HepG2 (cell line): ENCODE measurements at regions not wholly inside any gene's neighbourhood (a gene's known extent, or its start where the extent isn't known, plus 50 kb on each side); places are given as distances from the start of the nearest gene placed in this dataset.

Experiments used
- ATAC-seq: fragments of 200-7000 bp; cut with Tn5 transposase; 3 replicates; pipeline ENCODE4 v1.9.1; 2020; ENCODE audit warnings: mild to moderate bottlenecking, moderate library complexity
- BruUV-seq: library from RNA; stranded (reverse); fragments of 400-500 nt; replicated peaks from 2 replicates; lab custom pipeline; 2021; lab: Mats Ljungman, UMichigan
- CTCF ChIA-PET: fragments of 300-600 bp; formaldehyde crosslinking; extraction: SDS; loops from one replicate; lab custom pipeline; 2021; ENCODE audit warnings: low total read pairs, inconsistent platforms, low intra/inter-chr PET ratio; lab: Yijun Ruan, JAX
- POLR2A ChIA-PET: fragments of 350-600 bp; sonication (Branson Sonifier 250); formaldehyde crosslinking; loops from one replicate; lab custom pipeline; 2020; ENCODE audit warnings: antibody characterized with exemption, inconsistent platforms; lab: Yijun Ruan, JAX
- DNase-seq: peaks from one replicate; pipeline ENCODE4 v3.0.0-alpha.2; 2015; ENCODE audit warnings: low spot score
- FAIRE-seq: peaks from 3 replicates; lab custom pipeline; 2011; peaks lifted over from hg19 to GRCh38; lab: Jason Lieb, UNC
- H2AFZ ChIP-seq: one replicate; pipeline ENCODE4 v1.6.1; 2011; ENCODE audit warnings: low read length, inconsistent platforms
- H3K27ac ChIP-seq: fragments of 300-600 bp; 3 replicates; pipeline ENCODE4 v1.8.0; 2011; ENCODE audit warnings: mixed run types, mild to moderate bottlenecking, mixed read lengths, low read length, inconsistent platforms; ENCODE audit not compliant: insufficient read depth; ENCODE audit errors: extremely low read length
- H3K27me3 ChIP-seq, 2 experiments: fragments of 200-600 bp in 1 of 2; 2 replicates in 1 of 2; 3 replicates in 1 of 2; pipeline versions ENCODE4 v1.6.0 to v1.8.0; 2011; ENCODE audit warnings: low read length in 2 of 2, mild to moderate bottlenecking in 2 of 2, moderate library complexity in 2 of 2, inconsistent platforms in 1 of 2; ENCODE audit not compliant: insufficient read depth in 2 of 2, control insufficient read depth in 1 of 2
- H3K36me3 ChIP-seq, 2 experiments: fragments of 200-600 bp in 1 of 2; replicated peaks in 1 of 2; 2 replicates in 1 of 2; 3 replicates in 1 of 2; pipeline versions ENCODE4 v1.5.1 to v1.8.0; 2011; ENCODE audit warnings: low read length in 2 of 2, inconsistent platforms in 1 of 2; ENCODE audit not compliant: insufficient read depth in 2 of 2, control insufficient read depth in 1 of 2
- H3K4me1 ChIP-seq: 2 replicates; pipeline ENCODE4 v1.5.1; 2012; ENCODE audit warnings: low read length, inconsistent platforms; ENCODE audit not compliant: insufficient read depth
- H3K4me2 ChIP-seq: 2 replicates; pipeline ENCODE4 v1.6.0; 2011; ENCODE audit warnings: low read depth, low read length, inconsistent platforms
- H3K4me3 ChIP-seq, 3 experiments: fragments of 200-600 bp in 1 of 3; sonication (generic), shearing (Covaris generic) in 1 of 3; replicated peaks in 1 of 3; 2 replicates each; pipeline ENCODE4 v1.5.1; 2011 to 2016; ENCODE audit warnings: low read length in 3 of 3, inconsistent platforms in 2 of 3, low read depth in 2 of 3, mild to moderate bottlenecking in 2 of 3, control low read depth in 1 of 3, mixed read lengths in 1 of 3; ENCODE audit not compliant: insufficient read depth in 1 of 3
- H3K79me2 ChIP-seq: one replicate; pipeline ENCODE4 v1.6.1; 2011; ENCODE audit warnings: low read length, inconsistent platforms; ENCODE audit not compliant: insufficient read depth
- H3K9ac ChIP-seq: 2 replicates; pipeline ENCODE4 v1.6.0; 2011; ENCODE audit warnings: mild to moderate bottlenecking, low read depth, low read length, inconsistent platforms; ENCODE audit not compliant: insufficient read depth
- H3K9me3 ChIP-seq: 2 replicates; pipeline ENCODE4 v1.5.1; 2012; ENCODE audit warnings: mild to moderate bottlenecking, low read length
- H4K20me1 ChIP-seq: 2 replicates; pipeline ENCODE4 v1.6.0; 2011; ENCODE audit warnings: inconsistent platforms, mild to moderate bottlenecking, low read length, moderate library complexity; ENCODE audit not compliant: insufficient read depth
- CBX2 ChIP-seq, 2 experiments: fragments of 200-600 bp in 1 of 2; sonication (generic); formaldehyde crosslinking in 1 of 2; IDR thresholded peaks; 2 replicates each; pipeline versions ENCODE4 v1.7.0 to v1.8.1; 2018 to 2022; ENCODE audit warnings: low read depth in 2 of 2, low read length in 1 of 2, mild to moderate bottlenecking in 1 of 2, missing genetic modification reagents in 1 of 2
- CHD4 ChIP-seq: fragments of 200-600 bp; sonication (generic); IDR thresholded peaks from 2 replicates; pipeline ENCODE4 v1.7.0; 2017; ENCODE audit warnings: mild to moderate bottlenecking, low read length, borderline replicate concordance
- DDIT3 ChIP-seq: sonication (generic); formaldehyde crosslinking; IDR thresholded peaks from 2 replicates; pipeline ENCODE4 v1.4.0; 2020; ENCODE audit warnings: mild to moderate bottlenecking, missing genetic modification reagents
- FOXC1 ChIP-seq: sonication (generic); formaldehyde crosslinking; IDR thresholded peaks from 2 replicates; pipeline ENCODE4 v1.8.0; 2022; ENCODE audit warnings: mild to moderate bottlenecking, missing genetic modification reagents, borderline replicate concordance
- HNF1B ChIP-seq: sonication (generic); formaldehyde crosslinking; IDR thresholded peaks from 2 replicates; pipeline ENCODE4 v1.5.1; 2020; ENCODE audit warnings: mild to moderate bottlenecking, moderate library complexity, missing genetic modification reagents
- HNRNPH1 ChIP-seq: fragments of 200-400 bp; formaldehyde crosslinking; optimal IDR thresholded peaks from 2 replicates; pipeline ENCODE3; 2017; ENCODE audit warnings: mild to moderate bottlenecking, low read depth, low read length
- IRF1 ChIP-seq: sonication (generic); formaldehyde crosslinking; IDR thresholded peaks from 2 replicates; pipeline ENCODE4 v1.4.0; 2020; ENCODE audit warnings: low read depth, mild to moderate bottlenecking, missing genetic modification reagents
- REST ChIP-seq, 2 experiments: IDR thresholded peaks; 2 replicates each; pipeline ENCODE4 v1.6.1; 2011 to 2012; ENCODE audit warnings: low read length in 2 of 2, borderline replicate concordance in 1 of 2, low read depth in 1 of 2, mild to moderate bottlenecking in 1 of 2, moderate library complexity in 1 of 2
- TGIF2 ChIP-seq: IDR thresholded peaks from 2 replicates; pipeline ENCODE4 v1.6.1; 2016; ENCODE audit warnings: control low read depth, missing compliant biosample characterization
- ZNF33A ChIP-seq: sonication (generic); formaldehyde crosslinking; IDR thresholded peaks from 2 replicates; pipeline ENCODE4 v1.5.1; 2020; ENCODE audit warnings: missing genetic modification reagents, mild to moderate bottlenecking, moderate library complexity, borderline replicate concordance
- ZNF350 ChIP-seq: sonication (generic); formaldehyde crosslinking; IDR thresholded peaks from 2 replicates; pipeline ENCODE4 v1.4.0; 2020; ENCODE audit warnings: mild to moderate bottlenecking, low read depth, missing genetic modification reagents, borderline replicate concordance
- ZNF484 ChIP-seq: sonication (generic); formaldehyde crosslinking; IDR thresholded peaks from 2 replicates; pipeline ENCODE4 v1.5.1; 2020; ENCODE audit warnings: mild to moderate bottlenecking, low read depth, missing genetic modification reagents, borderline replicate concordance
- ZNF598 ChIP-seq: sonication (generic); formaldehyde crosslinking; IDR thresholded peaks from 2 replicates; pipeline ENCODE4 v1.5.1; 2020; ENCODE audit warnings: mild to moderate bottlenecking, missing genetic modification reagents, borderline replicate concordance
- ZNF607 ChIP-seq: sonication (generic); formaldehyde crosslinking; IDR thresholded peaks from 2 replicates; pipeline ENCODE4 v1.5.1; 2020; ENCODE audit warnings: missing genetic modification reagents, mild to moderate bottlenecking, borderline replicate concordance
- ZSCAN29 ChIP-seq: sonication (generic); formaldehyde crosslinking; conservative IDR thresholded peaks from 2 replicates; pipeline ENCODE4 v1.4.0; 2020; ENCODE audit warnings: mild to moderate bottlenecking, missing genetic modification reagents
- WGBS: methylation state at CpG from one replicate; pipeline ENCODE4 v1.1.6; 2017; ENCODE audit warnings: low lambda C conversion rate; 5-methylcytosine and 5-hydroxymethylcytosine counted together
- in situ Hi-C: cut with HindIII; loops from 2 replicates; pipeline ENCODE4 v1.10.0; 2017; ENCODE audit warnings: low pct_unique_long_range_greater_than_20kb; ENCODE audit not compliant: extremely low pct_ligation_motif_present
- intact Hi-C: fragments of 100-400 bp; cut with micrococcal nuclease; formaldehyde crosslinking; loops from one replicate; pipeline ENCODE4 v1.10.0; 2022; ENCODE audit not compliant: unreplicated experiment

GRCh38 chr18:37657493-37657892 lies 91.9 kb upstream of the CELF4 start (continued):
- TF ChIP-seq TGIF2 (CRISPR knock-in tag) = no peak
- no peak for TF ChIP-seq ZNF350 (CRISPR knock-in tag)
- TF ChIP-seq CBX2 (IDR thresholded peaks at IDR 0.05; ENCODE audit: low read depth, low read length) = no peak
- no peak for TF ChIP-seq CBX2 (CRISPR knock-in tag; IDR thresholded peaks at IDR 0.05; ENCODE audit: low read depth)

GRCh38 chr18:37654731-37655369 lies 89.3 kb upstream of the CELF4 start:
- WGBS = 35% methylated on average over 4 of the region's 4 CpGs

More at GRCh38 chr18:37654731-37655369, 89.3 kb upstream of the CELF4 start:
- POLR2A ChIA-PET = no interaction called here
- DNase-seq (no peak), ATAC-seq (no peak), FAIRE-seq (no peak)
- Histone ChIP-seq H3K27ac (no peak overlapping the region), H3K4me1 (no peaks in the 10 kb centered on the region), H3K4me2 (no peak overlapping the region), H3K27me3 (no peaks in the 10 kb centered on the region; a peak in 1 of 5 replicates), H4K20me1 (no peaks in the 10 kb centered on the region), H3K79me2 (no peaks in the 10 kb centered on the region), H3K4me3 (no peak overlapping the region), H3K9me3 (no peaks in the 10 kb centered on the region), H3K9ac (no peak overlapping the region), H3K36me3 (no peaks in the 10 kb centered on the region), H2AFZ (no peak overlapping the region)
- CTCF ChIA-PET = no interaction called here
- TF ChIP-seq HNRNPH1 (no peak), ZNF484 (no peak), IRF1 (no peak), CHD4 (no peak), REST (IDR thresholded peaks at IDR 0.05; ENCODE audit: borderline replicate concordance in 1 of 2, low read depth in 1 of 2, low read length in 2 of 2) (no peak), HNF1B (CRISPR knock-in tag) (no peak), ZNF598 (no peak), ZNF33A (CRISPR knock-in tag) (no peak), FOXC1 (no peak), DDIT3 (CRISPR knock-in tag) (no peak), ZSCAN29 (no peak), ZNF607 (CRISPR knock-in tag) (no peak)
- intact Hi-C loops = no loop called here
- no TSS peak for BruUV-seq
- in situ Hi-C loops = no loop called here
